Right cardiac atrium (tissue), 5 donors: ENCODE measurements at regions not wholly inside any gene's neighbourhood (a gene's known extent, or its start where the extent isn't known, plus 50 kb on each side); places are given as distances from the start of the nearest gene placed in this dataset.

Source experiments
- ATAC-seq, 2 donors: fragments of 200-7000 bp; cut with Tn5 transposase; one replicate each; pipeline versions ENCODE4 v1.8.0 to v1.9.1; 2020; ENCODE audit warnings: moderate library complexity in 2 of 2, mild to moderate bottlenecking in 1 of 2
- DNase-seq, 3 donors: peaks; one replicate each; pipeline ENCODE4 v3.0.0-alpha.2; 2020
- H3K27ac ChIP-seq: one replicate; pipeline ENCODE4 v1.5.1; 2013; ENCODE audit warnings: mild to moderate bottlenecking, low read length, control low read depth, moderate library complexity
- H3K27me3 ChIP-seq: one replicate; pipeline ENCODE4 v1.6.1; 2013; ENCODE audit not compliant: control insufficient read depth, insufficient read depth
- H3K4me1 ChIP-seq: one replicate; pipeline ENCODE4 v1.6.1; 2013; ENCODE audit warnings: low read length; ENCODE audit not compliant: control insufficient read depth, insufficient read depth
- H3K4me3 ChIP-seq: one replicate; pipeline ENCODE4 v1.5.1; 2013; ENCODE audit warnings: low read length, control low read depth
- H3K9me3 ChIP-seq: one replicate; pipeline ENCODE4 v1.6.1; 2013; ENCODE audit warnings: low read length; ENCODE audit not compliant: control insufficient read depth
- WGBS: extraction: QIAGEN DNeasy Blood & Tissue Kit; methylation state at CpG from one replicate; pipeline ENCODE4 v1.1.7; 2013; 5-methylcytosine and 5-hydroxymethylcytosine counted together
- intact Hi-C, 4 donors: fragments of 100-400 bp; cut with DNase I; formaldehyde crosslinking; loops; one replicate each; pipeline versions ENCODE4 v1.11.0 to v1.14.0; 2022 to 2023
- donor health status: healthy with polysubstance abuse.
- donor health status: DM: no; HTN: yes; CAD: no.
- donor health status: DM: no; HTN: no; CAD: no.
- donor health status: DM: no; HTN: yes; CAD: no; lungs with severe emphysema.
- donor health status: DM: yes; HTN: yes; CAD: no.

GRCh38 chr5:126235628-126236027 is 187.6 kb upstream of the GRAMD2B start:
- Histone ChIP-seq H3K27ac (no peak overlapping the region), H3K4me3 (no peak overlapping the region), H3K9me3 (no peaks in the 10 kb centered on the region), H3K27me3 (no peaks in the 10 kb centered on the region), H3K4me1 (no peaks in the 10 kb centered on the region)
- 59% methylated on average over 7 of the region's 7 CpGs for WGBS
- ATAC-seq (peak; percentile 24 to 44), DNase-seq (no peak)
- intact Hi-C loops: no loop called here

GRCh38 chr5:126236994-126237393 is 186.2 kb upstream of the GRAMD2B start:
- intact Hi-C loops: no loop called here
- ATAC-seq: no peak
- 82% methylated on average over 2 of the region's 2 CpGs for WGBS

DNA sequence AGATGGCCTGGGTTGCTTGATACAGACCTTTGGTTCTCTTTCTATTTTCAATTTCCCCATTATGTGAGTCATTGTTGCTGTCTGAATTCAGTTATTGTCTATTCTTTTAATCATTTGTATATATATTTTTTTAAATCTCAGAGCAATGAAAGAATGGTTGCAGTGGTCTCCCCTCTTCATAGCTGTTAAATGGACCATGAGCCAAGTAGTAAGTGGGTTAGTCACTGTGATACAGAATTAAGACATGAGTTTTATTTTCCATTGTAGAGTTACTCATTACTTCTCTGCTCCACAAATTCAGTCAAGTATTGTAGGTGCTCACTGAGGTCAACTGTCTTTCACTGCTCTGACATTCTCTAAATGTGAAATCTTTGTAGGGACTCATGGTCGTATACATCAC is 174.6 kb upstream of the GRAMD2B start:
- no peak for ATAC-seq
- no peaks in the 10 kb centered on the region for H3K9me3 ChIP-seq
- 87% methylated on average over 1 of the region's 1 CpG for WGBS
- no peak overlapping the region for H3K27ac ChIP-seq
- H3K27me3 ChIP-seq: no peaks in the 10 kb centered on the region
- H3K4me1 ChIP-seq: no peaks in the 10 kb centered on the region
- intact Hi-C loops: no loop called here
- no peak overlapping the region for H3K4me3 ChIP-seq
- no peak for DNase-seq

More at GRCh38 chr5:126236994-126237393, 186.2 kb upstream of the GRAMD2B start:
- DNase-seq: no peak
- Histone ChIP-seq H3K4me3 (no peak overlapping the region), H3K27me3 (no peaks in the 10 kb centered on the region), H3K9me3 (no peaks in the 10 kb centered on the region), H3K27ac (no peak overlapping the region), H3K4me1 (no peaks in the 10 kb centered on the region)

GRCh38 chr5:126251024-126251423 is 172.2 kb upstream of the GRAMD2B start:
- no peak overlapping the region for H3K27ac ChIP-seq
- no peaks in the 10 kb centered on the region for H3K27me3 ChIP-seq
- ATAC-seq (no peak), DNase-seq (no peak)
- intact Hi-C loops: no loop called here
- H3K9me3 ChIP-seq: no peaks in the 10 kb centered on the region
- no peak overlapping the region for H3K4me3 ChIP-seq
- H3K4me1 ChIP-seq: no peaks in the 10 kb centered on the region
- WGBS: 93% methylated on average over 3 of the region's 3 CpGs

- H3K27me3 ChIP-seq: no peaks in the 10 kb centered on the region
- H3K4me3 ChIP-seq: no peak overlapping the region
- no peak overlapping the region for H3K27ac ChIP-seq
- no peaks in the 10 kb centered on the region for H3K9me3 ChIP-seq
- 74% methylated on average over 1 of the region's 1 CpG for WGBS
- DNase-seq (no peak), ATAC-seq (no peak)
- intact Hi-C loops: no loop called here
- no peaks in the 10 kb centered on the region for H3K4me1 ChIP-seq
Observed at GRCh38 chr5:126253406-126253805, 169.8 kb upstream of the GRAMD2B start.

- 42% methylated on average over 6 of the region's 6 CpGs for WGBS
- Histone ChIP-seq H3K4me3 (no peak overlapping the region), H3K9me3 (no peaks in the 10 kb centered on the region), H3K27me3 (no peaks in the 10 kb centered on the region), H3K4me1 (no peaks in the 10 kb centered on the region), H3K27ac (no peak overlapping the region)
- DNase-seq (no peak), ATAC-seq (no peak)
- intact Hi-C loops: no loop called here
Observed at GRCh38 chr5:126263591-126264184, 159.5 kb upstream of the GRAMD2B start.

GRCh38 chr5:126265917-126266316 is 157.3 kb upstream of the GRAMD2B start:
- Histone ChIP-seq H3K27me3 (no peaks in the 10 kb centered on the region), H3K27ac (no peak overlapping the region), H3K9me3 (no peaks in the 10 kb centered on the region), H3K4me3 (no peak overlapping the region), H3K4me1 (no peaks in the 10 kb centered on the region)
- WGBS: 69% methylated on average over 4 of the region's 4 CpGs
- ATAC-seq (no peak), DNase-seq (peak in 1 of 3 donors; percentile 23)
- intact Hi-C loops: no loop called here

GRCh38 chr5:126267438-126267837 is 155.8 kb upstream of the GRAMD2B start:
- no peaks in the 10 kb centered on the region for H3K4me1 ChIP-seq
- ATAC-seq: no peak
- no peak overlapping the region for H3K4me3 ChIP-seq
- H3K9me3 ChIP-seq: no peaks in the 10 kb centered on the region
- 71% methylated on average over 4 of the region's 4 CpGs for WGBS
- no peak for DNase-seq
- H3K27me3 ChIP-seq: no peaks in the 10 kb centered on the region
- H3K27ac ChIP-seq: no peak overlapping the region
- intact Hi-C loops: no loop called here

- intact Hi-C loops: no loop called here
- 65% methylated on average over 3 of the region's 3 CpGs for whole genome bisulfite sequencing
- no peaks in the 10 kb centered on the region for H3K9me3 ChIP-seq
- no peak for DNase-seq
- no peak for ATAC-seq
- H3K27me3 ChIP-seq: no peaks in the 10 kb centered on the region
- H3K27ac ChIP-seq: no peak overlapping the region
- H3K4me1 ChIP-seq: no peaks in the 10 kb centered on the region
- H3K4me3 ChIP-seq: no peak overlapping the region
Observed at GRCh38 chr5:126268697-126269315, 154.4 kb upstream of the GRAMD2B start.

DNA sequence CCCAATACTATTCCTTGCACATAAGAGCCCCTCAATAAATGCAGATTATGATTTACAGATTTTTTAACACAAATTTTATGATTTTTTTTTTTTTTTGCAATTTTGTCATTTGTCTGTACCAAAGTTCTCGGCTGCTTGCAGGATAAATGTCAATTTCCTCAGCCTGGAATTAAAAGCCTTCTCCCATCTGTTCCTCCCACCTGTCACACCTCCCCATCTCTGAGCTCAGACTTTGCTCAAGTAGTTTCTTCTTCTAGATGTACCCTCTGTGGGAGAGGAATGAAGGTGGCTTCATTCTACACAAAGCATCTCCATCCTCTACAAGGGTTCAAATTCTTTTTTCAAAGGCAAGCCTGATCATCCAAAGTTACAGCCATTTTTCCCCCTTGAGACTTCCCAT is 153.7 kb upstream of the GRAMD2B start:
- DNase-seq (no peak), ATAC-seq (no peak)
- H3K4me1 ChIP-seq: no peaks in the 10 kb centered on the region
- no peaks in the 10 kb centered on the region for H3K27me3 ChIP-seq
- intact Hi-C loops: no loop called here
- no peak overlapping the region for H3K4me3 ChIP-seq
- H3K9me3 ChIP-seq: no peaks in the 10 kb centered on the region
- WGBS: 96% methylated on average over 1 of the region's 1 CpG
- no peak overlapping the region for H3K27ac ChIP-seq

DNA sequence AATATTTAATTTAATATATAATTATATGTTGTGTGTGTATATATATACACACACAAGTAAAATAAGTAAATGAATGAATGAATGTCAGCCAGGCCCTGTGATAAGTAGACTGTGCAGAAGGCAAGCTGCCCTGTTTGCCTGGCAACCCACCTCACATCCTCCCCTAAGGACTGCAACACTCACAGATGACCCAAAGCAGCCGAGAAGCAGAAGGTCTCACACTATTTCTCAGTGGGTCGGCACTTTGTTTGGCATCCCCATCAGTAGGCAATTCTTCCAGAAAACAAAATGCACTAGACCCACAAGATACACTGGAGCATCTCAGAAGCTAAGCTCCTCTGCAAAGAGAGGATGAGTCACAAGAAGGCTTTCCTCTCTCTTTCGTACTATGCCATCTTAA is 152.1 kb upstream of the GRAMD2B start:
- 90% methylated on average over 3 of the region's 3 CpGs for WGBS
- no peak for ATAC-seq
- Histone ChIP-seq H3K4me1 (no peaks in the 10 kb centered on the region), H3K4me3 (no peak overlapping the region), H3K27ac (no peak overlapping the region), H3K27me3 (no peaks in the 10 kb centered on the region), H3K9me3 (no peaks in the 10 kb centered on the region)
- intact Hi-C loops: no loop called here
- DNase-seq: no peak
